ENCODE measurements at regions not wholly inside any gene's neighbourhood (a gene's known extent, or its start where the extent isn't known, plus 50 kb on each side); places are given as distances from the start of the nearest gene placed in this dataset.

GRCh38 chr17:83144421-83145357 lies 65.3 kb downstream of the METRNL start:
- Histone ChIP-seq H3K9me3 (no peaks in the 10 kb centered on the region), H3K36me3 (no peaks in the 10 kb centered on the region), H3K4me1 (no peaks in the 10 kb centered on the region), H3K4me3 (no peak overlapping the region), H3K27me3 (no peaks in the 10 kb centered on the region), H3K27ac (no peak overlapping the region)
- no peak for DNase-seq
- intact Hi-C loops (cut with DNase I; ENCODE audit: low total_unique reads), result no loop called here
- TF ChIP-seq POLR2A (IDR thresholded peaks at IDR 0.05), result no peak
- TF ChIP-seq, protein P1, sequence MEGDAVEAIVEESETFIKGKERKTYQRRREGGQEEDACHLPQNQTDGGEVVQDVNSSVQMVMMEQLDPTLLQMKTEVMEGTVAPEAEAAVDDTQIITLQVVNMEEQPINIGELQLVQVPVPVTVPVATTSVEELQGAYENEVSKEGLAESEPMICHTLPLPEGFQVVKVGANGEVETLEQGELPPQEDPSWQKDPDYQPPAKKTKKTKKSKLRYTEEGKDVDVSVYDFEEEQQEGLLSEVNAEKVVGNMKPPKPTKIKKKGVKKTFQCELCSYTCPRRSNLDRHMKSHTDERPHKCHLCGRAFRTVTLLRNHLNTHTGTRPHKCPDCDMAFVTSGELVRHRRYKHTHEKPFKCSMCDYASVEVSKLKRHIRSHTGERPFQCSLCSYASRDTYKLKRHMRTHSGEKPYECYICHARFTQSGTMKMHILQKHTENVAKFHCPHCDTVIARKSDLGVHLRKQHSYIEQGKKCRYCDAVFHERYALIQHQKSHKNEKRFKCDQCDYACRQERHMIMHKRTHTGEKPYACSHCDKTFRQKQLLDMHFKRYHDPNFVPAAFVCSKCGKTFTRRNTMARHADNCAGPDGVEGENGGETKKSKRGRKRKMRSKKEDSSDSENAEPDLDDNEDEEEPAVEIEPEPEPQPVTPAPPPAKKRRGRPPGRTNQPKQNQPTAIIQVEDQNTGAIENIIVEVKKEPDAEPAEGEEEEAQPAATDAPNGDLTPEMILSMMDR (IDR thresholded peaks at IDR 0.05), result no peak
- no peak for TF ChIP-seq EP300 (IDR thresholded peaks at IDR 0.05; ENCODE audit: low read depth)
- no peak for TF ChIP-seq POLR2AphosphoS5 (IDR thresholded peaks at IDR 0.05)
- 67 to 72% methylated on average over 3 to 16 of the region's 16 CpGs for WGBS, 2 donors (ENCODE audit: low coverage in 1 of 2)
- in situ Hi-C loops (cut with MboI; ENCODE audit: low pct_ligation_motif_present in 1 of 4, low pct_unique_long_range_greater_than_20kb in 1 of 4, low sequenced_read_pairs in 3 of 4), result no loop called here

DNA sequence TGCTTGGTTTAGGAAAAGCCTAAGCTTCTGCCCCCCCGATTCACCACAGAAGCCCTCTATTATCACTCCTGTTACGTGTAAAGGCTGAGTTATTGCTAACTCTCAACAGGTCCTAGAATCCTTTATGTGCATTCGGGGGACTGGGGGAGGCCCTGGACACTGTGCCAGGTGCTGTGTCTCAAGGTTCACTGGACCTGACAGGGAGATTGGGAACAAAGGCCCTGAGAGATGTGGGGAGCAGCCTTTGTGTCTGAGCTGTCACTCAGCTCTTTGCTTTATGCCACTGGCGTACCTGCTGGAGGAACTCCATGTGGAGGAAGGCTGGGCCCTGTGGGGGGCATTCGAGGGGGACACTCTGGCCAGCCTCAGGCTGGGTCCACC lies 65.9 kb downstream of the METRNL start:
- Histone ChIP-seq H3K4me3 (no peak overlapping the region), H3K36me3 (no peaks in the 10 kb centered on the region), H3K27ac (no peak overlapping the region), H3K9me3 (no peaks in the 10 kb centered on the region), H3K4me1 (no peaks in the 10 kb centered on the region), H3K27me3 (no peaks in the 10 kb centered on the region)
- no peak for TF ChIP-seq POLR2A (IDR thresholded peaks at IDR 0.05)
- TF ChIP-seq, protein P1 (IDR thresholded peaks at IDR 0.05), result no peak
- TF ChIP-seq EP300 (IDR thresholded peaks at IDR 0.05; ENCODE audit: low read depth), result no peak
- TF ChIP-seq POLR2AphosphoS5 (IDR thresholded peaks at IDR 0.05), result no peak
- intact Hi-C loops (cut with DNase I; ENCODE audit: low total_unique reads) (no loop called here), in situ Hi-C loops (cut with MboI; ENCODE audit: low pct_ligation_motif_present in 1 of 4, low pct_unique_long_range_greater_than_20kb in 1 of 4, low sequenced_read_pairs in 3 of 4) (no loop called here)
- DNase-seq, result no peak
- WGBS, 2 donors (ENCODE audit: low coverage in 1 of 2), result 66% methylated on average over 5 of the region's 5 CpGs; no CpG with 5 or more reads in 1 of the 2 donors

- no peak for DNase-seq
- intact Hi-C loops (cut with DNase I; ENCODE audit: low total_unique reads) (no loop called here), in situ Hi-C loops (cut with MboI; ENCODE audit: low pct_ligation_motif_present in 1 of 4, low pct_unique_long_range_greater_than_20kb in 1 of 4, low sequenced_read_pairs in 3 of 4) (no loop called here)
- Histone ChIP-seq H3K36me3 (no peaks in the 10 kb centered on the region), H3K9me3 (no peaks in the 10 kb centered on the region), H3K27me3 (no peaks in the 10 kb centered on the region), H3K27ac (no peak overlapping the region), H3K4me1 (no peaks in the 10 kb centered on the region), H3K4me3 (no peak overlapping the region)
- 88% methylated on average over 7 of the region's 7 CpGs; no CpG with 5 or more reads in 1 of the 2 donors for WGBS, 2 donors (ENCODE audit: low coverage in 1 of 2)
- no peak for TF ChIP-seq EP300 (IDR thresholded peaks at IDR 0.05; ENCODE audit: low read depth)
- TF ChIP-seq POLR2AphosphoS5 (IDR thresholded peaks at IDR 0.05), result no peak
Measured at GRCh38 chr17:83145831-83146230, 66.4 kb downstream of the METRNL start.

GRCh38 chr17:83146347-83146746 lies 66.9 kb downstream of the METRNL start:
- Histone ChIP-seq H3K4me3 (no peak overlapping the region), H3K9me3 (no peaks in the 10 kb centered on the region), H3K27me3 (no peaks in the 10 kb centered on the region), H3K4me1 (no peaks in the 10 kb centered on the region), H3K27ac (no peak overlapping the region), H3K36me3 (no peaks in the 10 kb centered on the region)
- TF ChIP-seq EP300 (IDR thresholded peaks at IDR 0.05; ENCODE audit: low read depth), result no peak
- WGBS, 2 donors (ENCODE audit: low coverage in 1 of 2), result 74 to 79% methylated on average over 4 of the region's 4 CpGs
- no peak for DNase-seq
- in situ Hi-C loops (cut with MboI; ENCODE audit: low pct_ligation_motif_present in 1 of 4, low pct_unique_long_range_greater_than_20kb in 1 of 4, low sequenced_read_pairs in 3 of 4), result no loop called here
- intact Hi-C loops (cut with DNase I; ENCODE audit: low total_unique reads), result no loop called here

DNA sequence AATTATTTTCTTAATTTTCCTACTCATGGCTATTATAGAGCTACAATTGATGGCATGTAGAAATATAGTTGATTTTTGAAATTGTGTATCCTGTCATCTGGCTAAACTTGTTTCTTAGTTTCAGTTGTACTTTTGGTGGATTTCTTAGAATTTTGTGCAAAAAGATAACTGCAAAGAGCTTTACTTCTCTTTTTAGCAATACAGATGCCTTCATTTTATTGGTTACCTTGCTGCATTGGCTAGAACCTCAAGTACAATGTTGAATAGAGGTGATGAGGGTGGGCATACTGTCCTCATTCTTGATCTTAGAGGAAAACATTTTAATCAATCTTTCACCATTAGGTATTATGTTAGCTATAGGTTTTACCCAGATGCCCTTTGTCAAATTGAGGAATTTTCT lies 67.9 kb downstream of the METRNL start:
- H3K4me1 ChIP-seq, result peaks cover 0 to 5% (median 0%) of the 10 kb centered on the region in 4 donors
- no peaks in the 10 kb centered on the region for H3K36me3 ChIP-seq
- H3K27ac ChIP-seq, result no peak overlapping the region
- in situ Hi-C loops (cut with MboI; ENCODE audit: low pct_ligation_motif_present in 1 of 4, low pct_unique_long_range_greater_than_20kb in 1 of 4, low sequenced_read_pairs in 3 of 4), result no loop called here
- H3K27me3 ChIP-seq, result no peaks in the 10 kb centered on the region
- intact Hi-C loops (cut with DNase I; ENCODE audit: low total_unique reads), result no loop called here
- no peaks in the 10 kb centered on the region for H3K9me3 ChIP-seq
- TF ChIP-seq POLR2AphosphoS5 (IDR thresholded peaks at IDR 0.05), result no peak
- no peak for TF ChIP-seq EP300 (IDR thresholded peaks at IDR 0.05; ENCODE audit: low read depth)
- TF ChIP-seq, protein P1 (IDR thresholded peaks at IDR 0.05), result no peak
- no peak for TF ChIP-seq POLR2A (IDR thresholded peaks at IDR 0.05)
- H3K4me3 ChIP-seq, result no peak overlapping the region
- DNase-seq, result no peak
